AG04450 (cell line): ENCODE measurements at regions not wholly inside any gene's neighbourhood (a gene's known extent, or its start where the extent isn't known, plus 50 kb on each side); places are given as distances from the start of the nearest gene placed in this dataset.

Experiments used
- CTCF ChIA-PET: fragments of 300-600, 350-600 bp; formaldehyde crosslinking; extraction: SDS; loops from one replicate; lab custom pipeline; 2022; ENCODE audit warnings: antibody characterized with exemption, inconsistent platforms; lab: Charles Lee
- POLR2A ChIA-PET: fragments of 350-600 bp; formaldehyde crosslinking; extraction: SDS; loops from one replicate; lab custom pipeline; 2021; ENCODE audit warnings: antibody characterized with exemption, inconsistent platforms; lab: Yijun Ruan, JAX
- DNase-seq: peaks from one replicate; pipeline ENCODE4 v3.0.0-alpha.2; 2011; ENCODE audit warnings: low read depth, low spot score
- H3K27ac ChIP-seq: one replicate; pipeline ENCODE4 v1.5.1; 2012; ENCODE audit warnings: low read depth, low read length, control low read depth
- H3K27me3 ChIP-seq: one replicate; pipeline ENCODE4 v1.6.0; 2012; ENCODE audit warnings: low read length; ENCODE audit not compliant: control insufficient read depth, insufficient read depth
- H3K4me3 ChIP-seq: 2 replicates; pipeline ENCODE4 v1.5.1; 2011; ENCODE audit warnings: mild to moderate bottlenecking, low read depth, low read length, control low read depth
- H3K9me3 ChIP-seq: 2 replicates; pipeline ENCODE4 v1.5.1; 2012; ENCODE audit warnings: low read length; ENCODE audit not compliant: control insufficient read depth, insufficient read depth
- CTCF ChIP-seq: IDR thresholded peaks from 2 replicates; pipeline ENCODE4 v1.5.1; 2011; ENCODE audit warnings: low read depth, low read length, control low read depth, inconsistent platforms

- CTCF ChIA-PET, result no interaction called here
Observed at GRCh38 chr5:124839371-124839998, 93.0 kb upstream of the ZNF608 start.

GRCh38 chr5:124841829-124842712, 95.6 kb upstream of the ZNF608 start:
- ChIA-PET CTCF (interaction anchor here (0.6 kb wide), 1 partner anchor 199 kb away, joined by 3 read pairs; no protein-coding TSS in a partner anchor), POLR2A (interaction anchor here (0.7 kb wide), 1 partner anchor 1108 kb away, joined by 3 read pairs; no protein-coding TSS in a partner anchor)
- Histone ChIP-seq H3K9me3 (no peaks in the 10 kb centered on the region; the same call in 1 of the 2 replicates), H3K4me3 (no peak overlapping the region), H3K27me3 (no peaks in the 10 kb centered on the region), H3K27ac (no peak overlapping the region)
- no peak for DNase-seq
- TF ChIP-seq CTCF, result no peak

More at GRCh38 chr5:124839371-124839998, 93.0 kb upstream of the ZNF608 start:
- H3K9me3 ChIP-seq, result no peaks in the 10 kb centered on the region
- H3K27me3 ChIP-seq, result no peaks in the 10 kb centered on the region
- no peak for TF ChIP-seq CTCF
- no peak overlapping the region for H3K27ac ChIP-seq
- no peak for DNase-seq
- POLR2A ChIA-PET, result no interaction called here
- H3K4me3 ChIP-seq, result no peak overlapping the region

GRCh38 chr5:124842725-124843595, 96.5 kb upstream of the ZNF608 start:
- H3K27ac ChIP-seq, result no peak overlapping the region
- TF ChIP-seq CTCF, result no peak
- ChIA-PET CTCF (interaction anchor here (0.6 kb wide), 1 partner anchor 198 kb away, joined by 3 read pairs; no protein-coding TSS in a partner anchor), POLR2A (interaction anchor here (0.7 kb wide), 1 partner anchor 1107 kb away, joined by 3 read pairs; no protein-coding TSS in a partner anchor)
- H3K27me3 ChIP-seq, result no peaks in the 10 kb centered on the region
- no peaks in the 10 kb centered on the region; the same call in 1 of the 2 replicates for H3K9me3 ChIP-seq
- DNase-seq, result no peak
- H3K4me3 ChIP-seq, result no peak overlapping the region

- H3K9me3 ChIP-seq, result no peaks in the 10 kb centered on the region; the same call in 1 of the 2 replicates
- no peak for DNase-seq
- no peak overlapping the region for H3K4me3 ChIP-seq
- ChIA-PET POLR2A (no interaction called here), CTCF (no interaction called here)
- no peak overlapping the region for H3K27ac ChIP-seq
- no peaks in the 10 kb centered on the region for H3K27me3 ChIP-seq
- no peak for TF ChIP-seq CTCF
Observed at GRCh38 chr5:124843596-124843899, 97.1 kb upstream of the ZNF608 start.
